ENCODE measurements at regions not wholly inside any gene's neighbourhood (a gene's known extent, or its start where the extent isn't known, plus 50 kb on each side); places are given as distances from the start of the nearest gene placed in this dataset.

GRCh38 chr5:163595932-163596607 is 90.7 kb downstream of the MAT2B start:
- Histone ChIP-seq H3K9me3 (ENCODE audit: control insufficient read depth, low read depth, low read length) (no peaks in the 10 kb centered on the region), H3K27me3 (ENCODE audit: control insufficient read depth, insufficient read depth, low read length) (peaks cover 2% of the 10 kb centered on the region), H3K4me1 (ENCODE audit: control insufficient read depth, insufficient read depth, low read length) (no peaks in the 10 kb centered on the region), H3K36me3 (ENCODE audit: control insufficient read depth, insufficient read depth, low read length) (no peaks in the 10 kb centered on the region), H3K4me3 (ENCODE audit: low read length) (no peak overlapping the region), H3K27ac (ENCODE audit: low read length) (no peak overlapping the region)
- DNase-seq, result no peak
- WGBS (ENCODE audit: insufficient coverage, low lambda C conversion rate), result no CpG with 5 or more reads among the region's 6 CpGs

GRCh38 chr5:163596608-163597315 is 91.3 kb downstream of the MAT2B start:
- peaks cover 2% of the 10 kb centered on the region for H3K27me3 ChIP-seq (ENCODE audit: control insufficient read depth, insufficient read depth, low read length)
- H3K4me3 ChIP-seq (ENCODE audit: low read length), result no peak overlapping the region
- H3K4me1 ChIP-seq (ENCODE audit: control insufficient read depth, insufficient read depth, low read length), result no peaks in the 10 kb centered on the region
- H3K36me3 ChIP-seq (ENCODE audit: control insufficient read depth, insufficient read depth, low read length), result no peaks in the 10 kb centered on the region
- DNase-seq, result no peak
- 88% methylated on average over 3 of the region's 5 CpGs for WGBS (ENCODE audit: insufficient coverage, low lambda C conversion rate)
- no peak overlapping the region for H3K27ac ChIP-seq (ENCODE audit: low read length)
- H3K9me3 ChIP-seq (ENCODE audit: control insufficient read depth, low read depth, low read length), result no peaks in the 10 kb centered on the region

GRCh38 chr5:163604013-163604412 is 98.6 kb downstream of the MAT2B start:
- H3K9me3 ChIP-seq (ENCODE audit: control insufficient read depth, low read depth, low read length), result no peaks in the 10 kb centered on the region
- no peak overlapping the region for H3K27ac ChIP-seq (ENCODE audit: low read length)
- no peaks in the 10 kb centered on the region for H3K4me1 ChIP-seq (ENCODE audit: control insufficient read depth, insufficient read depth, low read length)
- H3K4me3 ChIP-seq (ENCODE audit: low read length), result no peak overlapping the region
- DNase-seq, result no peak
- H3K36me3 ChIP-seq (ENCODE audit: control insufficient read depth, insufficient read depth, low read length), result no peaks in the 10 kb centered on the region
- no CpG with 5 or more reads among the region's 4 CpGs for WGBS (ENCODE audit: insufficient coverage, low lambda C conversion rate)
- no peaks in the 10 kb centered on the region for H3K27me3 ChIP-seq (ENCODE audit: control insufficient read depth, insufficient read depth, low read length)

GRCh38 chr5:163607256-163607655 is 101.8 kb downstream of the MAT2B start:
- Histone ChIP-seq H3K9me3 (ENCODE audit: control insufficient read depth, low read depth, low read length) (no peaks in the 10 kb centered on the region), H3K27me3 (ENCODE audit: control insufficient read depth, insufficient read depth, low read length) (no peaks in the 10 kb centered on the region), H3K27ac (ENCODE audit: low read length) (no peak overlapping the region), H3K4me3 (ENCODE audit: low read length) (no peak overlapping the region), H3K4me1 (ENCODE audit: control insufficient read depth, insufficient read depth, low read length) (no peaks in the 10 kb centered on the region), H3K36me3 (ENCODE audit: control insufficient read depth, insufficient read depth, low read length) (no peaks in the 10 kb centered on the region)
- DNase-seq, result no peak
- WGBS (ENCODE audit: insufficient coverage, low lambda C conversion rate), result 80% methylated on average over 1 of the region's 4 CpGs

GRCh38 chr5:163608621-163609020 is 103.2 kb downstream of the MAT2B start:
- H3K36me3 ChIP-seq (ENCODE audit: control insufficient read depth, insufficient read depth, low read length), result no peaks in the 10 kb centered on the region
- H3K4me3 ChIP-seq (ENCODE audit: low read length), result no peak overlapping the region
- H3K9me3 ChIP-seq (ENCODE audit: control insufficient read depth, low read depth, low read length), result no peaks in the 10 kb centered on the region
- H3K27me3 ChIP-seq (ENCODE audit: control insufficient read depth, insufficient read depth, low read length), result peaks cover 2% of the 10 kb centered on the region
- H3K4me1 ChIP-seq (ENCODE audit: control insufficient read depth, insufficient read depth, low read length), result no peaks in the 10 kb centered on the region
- no peak overlapping the region for H3K27ac ChIP-seq (ENCODE audit: low read length)
- no peak for DNase-seq

GRCh38 chr5:163609910-163610309 is 104.5 kb downstream of the MAT2B start:
- Histone ChIP-seq H3K4me3 (ENCODE audit: low read length) (no peak overlapping the region), H3K27ac (ENCODE audit: low read length) (no peak overlapping the region), H3K4me1 (ENCODE audit: control insufficient read depth, insufficient read depth, low read length) (no peaks in the 10 kb centered on the region), H3K36me3 (ENCODE audit: control insufficient read depth, insufficient read depth, low read length) (no peaks in the 10 kb centered on the region), H3K9me3 (ENCODE audit: control insufficient read depth, low read depth, low read length) (no peaks in the 10 kb centered on the region), H3K27me3 (ENCODE audit: control insufficient read depth, insufficient read depth, low read length) (peaks cover 2% of the 10 kb centered on the region)
- no peak for DNase-seq
- no CpG with 5 or more reads among the region's 1 CpG for WGBS (ENCODE audit: insufficient coverage, low lambda C conversion rate)

GRCh38 chr5:163612358-163613149 is 107.1 kb downstream of the MAT2B start:
- Histone ChIP-seq H3K4me1 (ENCODE audit: control insufficient read depth, insufficient read depth, low read length) (no peaks in the 10 kb centered on the region), H3K4me3 (ENCODE audit: low read length) (no peak overlapping the region), H3K9me3 (ENCODE audit: control insufficient read depth, low read depth, low read length) (no peaks in the 10 kb centered on the region), H3K27me3 (ENCODE audit: control insufficient read depth, insufficient read depth, low read length) (peaks cover 2% of the 10 kb centered on the region), H3K27ac (ENCODE audit: low read length) (no peak overlapping the region), H3K36me3 (ENCODE audit: control insufficient read depth, insufficient read depth, low read length) (no peaks in the 10 kb centered on the region)
- 88% methylated on average over 2 of the region's 8 CpGs for WGBS (ENCODE audit: insufficient coverage, low lambda C conversion rate)
- no peak for DNase-seq

- no peaks in the 10 kb centered on the region for H3K36me3 ChIP-seq (ENCODE audit: control insufficient read depth, insufficient read depth, low read length)
- no peaks in the 10 kb centered on the region for H3K4me1 ChIP-seq (ENCODE audit: control insufficient read depth, insufficient read depth, low read length)
- DNase-seq, result no peak
- H3K9me3 ChIP-seq (ENCODE audit: control insufficient read depth, low read depth, low read length), result no peaks in the 10 kb centered on the region
- H3K4me3 ChIP-seq (ENCODE audit: low read length), result no peak overlapping the region
- no peak overlapping the region for H3K27ac ChIP-seq (ENCODE audit: low read length)
- WGBS (ENCODE audit: insufficient coverage, low lambda C conversion rate), result 66% methylated on average over 2 of the region's 4 CpGs
- peaks cover 2% of the 10 kb centered on the region for H3K27me3 ChIP-seq (ENCODE audit: control insufficient read depth, insufficient read depth, low read length)
Measured at GRCh38 chr5:163613150-163613442, 107.7 kb downstream of the MAT2B start.

- DNase-seq, result no peak
- WGBS (ENCODE audit: insufficient coverage, low lambda C conversion rate), result 100% methylated on average over 2 of the region's 3 CpGs
- no peak overlapping the region for H3K27ac ChIP-seq (ENCODE audit: low read length)
Measured at GRCh38 chr5:163614787-163615186, 109.4 kb downstream of the MAT2B start.

GRCh38 chr5:163619273-163619934 is 114.0 kb downstream of the MAT2B start:
- Histone ChIP-seq H3K36me3 (ENCODE audit: control insufficient read depth, insufficient read depth, low read length) (no peaks in the 10 kb centered on the region), H3K27ac (ENCODE audit: low read length) (no peak overlapping the region), H3K9me3 (ENCODE audit: control insufficient read depth, low read depth, low read length) (no peaks in the 10 kb centered on the region), H3K4me3 (ENCODE audit: low read length) (no peak overlapping the region), H3K27me3 (ENCODE audit: control insufficient read depth, insufficient read depth, low read length) (no peaks in the 10 kb centered on the region), H3K4me1 (ENCODE audit: control insufficient read depth, insufficient read depth, low read length) (no peaks in the 10 kb centered on the region)
- DNase-seq, result no peak
- WGBS (ENCODE audit: insufficient coverage, low lambda C conversion rate), result 100% methylated on average over 1 of the region's 3 CpGs

More at GRCh38 chr5:163614787-163615186, 109.4 kb downstream of the MAT2B start:
- Histone ChIP-seq H3K9me3 (ENCODE audit: control insufficient read depth, low read depth, low read length) (no peaks in the 10 kb centered on the region), H3K36me3 (ENCODE audit: control insufficient read depth, insufficient read depth, low read length) (no peaks in the 10 kb centered on the region), H3K4me3 (ENCODE audit: low read length) (no peak overlapping the region), H3K27me3 (ENCODE audit: control insufficient read depth, insufficient read depth, low read length) (peaks cover 2% of the 10 kb centered on the region), H3K4me1 (ENCODE audit: control insufficient read depth, insufficient read depth, low read length) (no peaks in the 10 kb centered on the region)
